ENCODE measurements at regions not wholly inside any gene's neighbourhood (a gene's known extent, or its start where the extent isn't known, plus 50 kb on each side); places are given as distances from the start of the nearest gene placed in this dataset.

- TF ChIP-seq CTCF (IDR thresholded peaks at IDR 0.05) (no peak), ZNF423 (CRISPR knock-in tag; IDR thresholded peaks at IDR 0.05) (no peak), ATF3 (CRISPR knock-in tag; conservative IDR thresholded peaks at IDR 0.05) (no peak), E2F1 (CRISPR knock-in tag; IDR thresholded peaks at IDR 0.05) (no peak), FOXP4 (CRISPR knock-in tag; IDR thresholded peaks at IDR 0.05) (no peak), USF2 (CRISPR knock-in tag; IDR thresholded peaks at IDR 0.05) (no peak), NR3C1 (CRISPR knock-in tag; conservative IDR thresholded peaks at IDR 0.05; ENCODE audit: low read depth) (no peak), TP53 (CRISPR knock-in tag; IDR thresholded peaks at IDR 0.05) (no peak), TEAD1 (CRISPR knock-in tag; IDR thresholded peaks at IDR 0.05) (no peak)
These were observed 75.0 kb upstream of the ESX1 start for GRCh38 chrX:104329731-104330130.
